Adrenal gland (tissue), 9 donors: ENCODE measurements at regions not wholly inside any gene's neighbourhood (a gene's known extent, or its start where the extent isn't known, plus 50 kb on each side); places are given as distances from the start of the nearest gene placed in this dataset.

Experiments
- DNase-seq, 7 donors: peaks; one replicate each; pipeline ENCODE4 v3.0.0-alpha.2; 2019 to 2020
- H3K27ac ChIP-seq, 5 donors: fragments of 200-600 bp; sonication (generic) in 4 of 5; 1 replicate in 3 of 5; 2 replicates in 2 of 5; pipeline versions ENCODE4 v1.5.1 to v1.8.0; 2016 to 2020; ENCODE audit warnings: mild to moderate bottlenecking in 1 of 5
- H3K27me3 ChIP-seq: fragments of 200-600 bp; 2 replicates; pipeline ENCODE4 v1.8.0; 2021
- H3K36me3 ChIP-seq, 2 donors: fragments of 200-600 bp; replicated peaks in 1 of 2; 1 replicate in 1 of 2; 2 replicates in 1 of 2; pipeline versions ENCODE4 v1.5.1 to v1.8.0; 2018 to 2022
- H3K4me1 ChIP-seq, 2 donors: fragments of 200-600 bp; replicated peaks in 1 of 2; 1 replicate in 1 of 2; 2 replicates in 1 of 2; pipeline versions ENCODE4 v1.5.1 to v1.8.0; 2018 to 2021
- H3K4me3 ChIP-seq, 4 donors: fragments of 200-600 bp; sonication (generic) in 3 of 4; one replicate each; pipeline ENCODE4 v1.5.1; 2016 to 2018
- H3K9me3 ChIP-seq, 3 donors: fragments of 200-600 bp; sonication (generic) in 1 of 3; replicated peaks in 1 of 3; 1 replicate in 2 of 3; 2 replicates in 1 of 3; pipeline versions ENCODE4 v1.5.1 to v1.8.0; 2016 to 2021
- POLR2A ChIP-seq, 2 donors: fragments of 450-650 bp; IDR thresholded peaks; one replicate each; pipeline ENCODE4 v1.6.1; 2017; ENCODE audit warnings: antibody characterized with exemption in 2 of 2, mild to moderate bottlenecking in 2 of 2, moderate library complexity in 1 of 2
- WGBS, 4 donors: extraction: QIAGEN DNeasy Blood & Tissue Kit in 2 of 4; methylation state at CpG; one replicate each; pipeline versions ENCODE4 v1.1.5 to v1.1.7; 2013 to 2017; 5-methylcytosine and 5-hydroxymethylcytosine counted together
- intact Hi-C, 2 donors: fragments of 100-400 bp; cut with DNase I; formaldehyde crosslinking; loops; one replicate each; pipeline versions ENCODE4 v1.14.1 to v1.15.0; 2022 to 2023
- TF ChIP-seq, protein P1 (sequence below), 6 experiments: fragments of 450-650 bp in 4 of 6; fragments of 200-600 bp in 2 of 6; sonication (generic) in 1 of 6; IDR thresholded peaks; 1 replicate in 5 of 6; 2 replicates in 1 of 6; pipeline versions ENCODE4 v1.5.1 to v1.8.0; 2016 to 2021; ENCODE audit warnings: antibody characterized with exemption in 6 of 6, mild to moderate bottlenecking in 2 of 6, moderate library complexity in 1 of 6
- donor health status: healthy with polysubstance abuse.
- donor health status: Bipolar disorder and iron deficiency.
- donor health status: DM: yes; HTN: yes; CAD: no.
- donor health status: DM: no; HTN: no; CAD: no.
- donor health status: DM: no; HTN: no; CAD: no.

GRCh38 chr1:113198806-113199205, 125.8 kb downstream of the LRIG2 start:
- TF ChIP-seq, protein P1, sequence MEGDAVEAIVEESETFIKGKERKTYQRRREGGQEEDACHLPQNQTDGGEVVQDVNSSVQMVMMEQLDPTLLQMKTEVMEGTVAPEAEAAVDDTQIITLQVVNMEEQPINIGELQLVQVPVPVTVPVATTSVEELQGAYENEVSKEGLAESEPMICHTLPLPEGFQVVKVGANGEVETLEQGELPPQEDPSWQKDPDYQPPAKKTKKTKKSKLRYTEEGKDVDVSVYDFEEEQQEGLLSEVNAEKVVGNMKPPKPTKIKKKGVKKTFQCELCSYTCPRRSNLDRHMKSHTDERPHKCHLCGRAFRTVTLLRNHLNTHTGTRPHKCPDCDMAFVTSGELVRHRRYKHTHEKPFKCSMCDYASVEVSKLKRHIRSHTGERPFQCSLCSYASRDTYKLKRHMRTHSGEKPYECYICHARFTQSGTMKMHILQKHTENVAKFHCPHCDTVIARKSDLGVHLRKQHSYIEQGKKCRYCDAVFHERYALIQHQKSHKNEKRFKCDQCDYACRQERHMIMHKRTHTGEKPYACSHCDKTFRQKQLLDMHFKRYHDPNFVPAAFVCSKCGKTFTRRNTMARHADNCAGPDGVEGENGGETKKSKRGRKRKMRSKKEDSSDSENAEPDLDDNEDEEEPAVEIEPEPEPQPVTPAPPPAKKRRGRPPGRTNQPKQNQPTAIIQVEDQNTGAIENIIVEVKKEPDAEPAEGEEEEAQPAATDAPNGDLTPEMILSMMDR (IDR thresholded peaks at IDR 0.05), result no peak
- no peak for TF ChIP-seq POLR2A (IDR thresholded peaks at IDR 0.05)
- no peak for DNase-seq
- Histone ChIP-seq H3K4me3 (no peak overlapping the region), H3K9me3 (no peaks in the 10 kb centered on the region), H3K27ac (no peak overlapping the region), H3K4me1 (no peaks in the 10 kb centered on the region), H3K36me3 (no peaks in the 10 kb centered on the region), H3K27me3 (no peaks in the 10 kb centered on the region)
- WGBS, 4 donors, result 93 to 97% (median 95%) methylated on average over 12 to 24 of the region's 24 CpGs
- intact Hi-C loops, result no loop called here

GRCh38 chr1:113199760-113200455, 126.9 kb downstream of the LRIG2 start:
- Histone ChIP-seq H3K27me3 (no peaks in the 10 kb centered on the region), H3K4me1 (no peaks in the 10 kb centered on the region), H3K36me3 (no peaks in the 10 kb centered on the region), H3K9me3 (no peaks in the 10 kb centered on the region), H3K27ac (no peak overlapping the region), H3K4me3 (no peak overlapping the region)
- intact Hi-C loops, result no loop called here
- TF ChIP-seq, protein P1 (IDR thresholded peaks at IDR 0.05), result no peak
- TF ChIP-seq POLR2A (IDR thresholded peaks at IDR 0.05), result no peak
- no peak for DNase-seq
- 61 to 72% (median 68%) methylated on average over 8 of the region's 8 CpGs for WGBS, 4 donors

GRCh38 chr1:113201560-113201959, 128.6 kb downstream of the LRIG2 start:
- TF ChIP-seq, protein P1 (IDR thresholded peaks at IDR 0.05), result no peak
- TF ChIP-seq POLR2A (IDR thresholded peaks at IDR 0.05), result no peak
- Histone ChIP-seq H3K27me3 (no peaks in the 10 kb centered on the region), H3K36me3 (no peaks in the 10 kb centered on the region), H3K27ac (no peak overlapping the region), H3K9me3 (no peaks in the 10 kb centered on the region), H3K4me1 (no peaks in the 10 kb centered on the region), H3K4me3 (no peak overlapping the region)
- intact Hi-C loops, result no loop called here
- no peak for DNase-seq

- intact Hi-C loops, result no loop called here
- DNase-seq, result no peak
- Histone ChIP-seq H3K27ac (no peak overlapping the region), H3K4me1 (no peaks in the 10 kb centered on the region), H3K36me3 (no peaks in the 10 kb centered on the region), H3K4me3 (no peak overlapping the region), H3K27me3 (no peaks in the 10 kb centered on the region), H3K9me3 (no peaks in the 10 kb centered on the region)
- 78 to 93% (median 84%) methylated on average over 4 of the region's 4 CpGs for WGBS, 4 donors
- TF ChIP-seq POLR2A (IDR thresholded peaks at IDR 0.05), result no peak
- TF ChIP-seq, protein P1 (IDR thresholded peaks at IDR 0.05), result no peak
These were observed 133.2 kb downstream of the LRIG2 start for GRCh38 chr1:113205980-113206766.
